A673 (cell line): ENCODE measurements at regions not wholly inside any gene's neighbourhood (a gene's known extent, or its start where the extent isn't known, plus 50 kb on each side); places are given as distances from the start of the nearest gene placed in this dataset.

ENCODE experiments used
- EZH2 ChIP-seq: fragments of 200-600 bp; sonication (generic); IDR thresholded peaks from 2 replicates; pipeline ENCODE4 v1.6.1; 2017; ENCODE audit warnings: borderline replicate concordance, low read depth, mild to moderate bottlenecking, mixed read lengths, antibody characterized with exemption, low read length; ENCODE audit not compliant: poor library complexity, severe bottlenecking
- TF ChIP-seq, protein P1 (sequence below): fragments of 300-800, 200-600 bp; sonication (generic); conservative IDR thresholded peaks from 2 replicates; pipeline ENCODE4 v1.5.1; 2017; ENCODE audit warnings: low read depth, mild to moderate bottlenecking, antibody characterized with exemption, low read length, moderate library complexity, mixed read lengths

GRCh38 chr9:633461-633860 is 208.0 kb upstream of the DMRT1 start:
- no peak for TF ChIP-seq EZH2
- TF ChIP-seq, protein P1, sequence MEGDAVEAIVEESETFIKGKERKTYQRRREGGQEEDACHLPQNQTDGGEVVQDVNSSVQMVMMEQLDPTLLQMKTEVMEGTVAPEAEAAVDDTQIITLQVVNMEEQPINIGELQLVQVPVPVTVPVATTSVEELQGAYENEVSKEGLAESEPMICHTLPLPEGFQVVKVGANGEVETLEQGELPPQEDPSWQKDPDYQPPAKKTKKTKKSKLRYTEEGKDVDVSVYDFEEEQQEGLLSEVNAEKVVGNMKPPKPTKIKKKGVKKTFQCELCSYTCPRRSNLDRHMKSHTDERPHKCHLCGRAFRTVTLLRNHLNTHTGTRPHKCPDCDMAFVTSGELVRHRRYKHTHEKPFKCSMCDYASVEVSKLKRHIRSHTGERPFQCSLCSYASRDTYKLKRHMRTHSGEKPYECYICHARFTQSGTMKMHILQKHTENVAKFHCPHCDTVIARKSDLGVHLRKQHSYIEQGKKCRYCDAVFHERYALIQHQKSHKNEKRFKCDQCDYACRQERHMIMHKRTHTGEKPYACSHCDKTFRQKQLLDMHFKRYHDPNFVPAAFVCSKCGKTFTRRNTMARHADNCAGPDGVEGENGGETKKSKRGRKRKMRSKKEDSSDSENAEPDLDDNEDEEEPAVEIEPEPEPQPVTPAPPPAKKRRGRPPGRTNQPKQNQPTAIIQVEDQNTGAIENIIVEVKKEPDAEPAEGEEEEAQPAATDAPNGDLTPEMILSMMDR, result no peak
